HG03457 (cell line): ENCODE measurements at regions not wholly inside any gene's neighbourhood (a gene's known extent, or its start where the extent isn't known, plus 50 kb on each side); places are given as distances from the start of the nearest gene placed in this dataset.

ENCODE experiments used
- ATAC-seq: cut with Tn5 transposase; IDR thresholded peaks from one replicate; pipeline ENCODE4 v1.9.1; 2021; ENCODE audit warnings: moderate number of reproducible peaks; ENCODE audit not compliant: unreplicated experiment

- no peak for ATAC-seq
Measured at GRCh38 chr4:60249784-60250183, 950.3 kb upstream of the ADGRL3 start.

GRCh38 chr4:60250657-60251056, 949.5 kb upstream of the ADGRL3 start:
- no peak for ATAC-seq

GRCh38 chr4:60259781-60260180, 940.3 kb upstream of the ADGRL3 start:
- ATAC-seq, result no peak

GRCh38 chr4:60266505-60266904, 933.6 kb upstream of the ADGRL3 start:
- no peak for ATAC-seq

- no peak for ATAC-seq
Measured at GRCh38 chr4:60296386-60296785, 903.7 kb upstream of the ADGRL3 start.

- no peak for ATAC-seq
Measured at GRCh38 chr4:60313611-60314178, 886.4 kb upstream of the ADGRL3 start.

- ATAC-seq, result no peak
Measured at GRCh38 chr4:60314416-60314815, 885.7 kb upstream of the ADGRL3 start.

GRCh38 chr4:60315586-60315985, 884.5 kb upstream of the ADGRL3 start:
- no peak for ATAC-seq

GRCh38 chr4:60326735-60327134, 873.4 kb upstream of the ADGRL3 start:
- no peak for ATAC-seq

GRCh38 chr4:60327651-60328050, 872.5 kb upstream of the ADGRL3 start:
- ATAC-seq, result no peak

- no peak for ATAC-seq
Measured at GRCh38 chr4:60344908-60345307, 855.2 kb upstream of the ADGRL3 start.

GRCh38 chr4:60345392-60345791, 854.7 kb upstream of the ADGRL3 start:
- ATAC-seq, result no peak

- no peak for ATAC-seq
Measured at GRCh38 chr4:60359746-60360367, 840.3 kb upstream of the ADGRL3 start.

GRCh38 chr4:60365176-60365575, 835.0 kb upstream of the ADGRL3 start:
- no peak for ATAC-seq

- ATAC-seq, result no peak
Measured at GRCh38 chr4:60366661-60367060, 833.5 kb upstream of the ADGRL3 start.

GRCh38 chr4:60368986-60369385, 831.1 kb upstream of the ADGRL3 start:
- no peak for ATAC-seq

- no peak for ATAC-seq
Measured at GRCh38 chr4:60378010-60378409, 822.1 kb upstream of the ADGRL3 start.

- ATAC-seq, result no peak
Measured at GRCh38 chr4:60384516-60384915, 815.6 kb upstream of the ADGRL3 start.

GRCh38 chr4:60389633-60390032, 810.5 kb upstream of the ADGRL3 start:
- no peak for ATAC-seq

- ATAC-seq, result no peak
Measured at GRCh38 chr4:60396341-60397049, 803.6 kb upstream of the ADGRL3 start.

- ATAC-seq, result no peak
Measured at GRCh38 chr4:60400593-60400992, 799.5 kb upstream of the ADGRL3 start.

GRCh38 chr4:60404027-60404426, 796.1 kb upstream of the ADGRL3 start:
- ATAC-seq, result no peak
